Gastroesophageal sphincter (tissue), 3 donors: ENCODE measurements at regions not wholly inside any gene's neighbourhood (a gene's known extent, or its start where the extent isn't known, plus 50 kb on each side); places are given as distances from the start of the nearest gene placed in this dataset.

Experiments used
- EP300 ChIP-seq: sonication (generic); formaldehyde crosslinking; IDR thresholded peaks from one replicate; pipeline ENCODE4 v1.6.1; 2017; ENCODE audit warnings: antibody characterized with exemption, mild to moderate bottlenecking
- POLR2A ChIP-seq, 2 donors: fragments of 450-650 bp; IDR thresholded peaks; one replicate each; pipeline ENCODE4 v1.6.1; 2017; ENCODE audit warnings: antibody characterized with exemption in 2 of 2, mild to moderate bottlenecking in 2 of 2, moderate library complexity in 1 of 2
- TF ChIP-seq, protein P1 (sequence below), 4 experiments: fragments of 200-600 bp in 2 of 4; fragments of 450-650 bp in 2 of 4; sonication (generic) in 1 of 4; IDR thresholded peaks; one replicate each; pipeline ENCODE4 v1.5.1; 2017 to 2019; ENCODE audit warnings: antibody characterized with exemption in 4 of 4, mild to moderate bottlenecking in 2 of 4, moderate library complexity in 2 of 4

DNA sequence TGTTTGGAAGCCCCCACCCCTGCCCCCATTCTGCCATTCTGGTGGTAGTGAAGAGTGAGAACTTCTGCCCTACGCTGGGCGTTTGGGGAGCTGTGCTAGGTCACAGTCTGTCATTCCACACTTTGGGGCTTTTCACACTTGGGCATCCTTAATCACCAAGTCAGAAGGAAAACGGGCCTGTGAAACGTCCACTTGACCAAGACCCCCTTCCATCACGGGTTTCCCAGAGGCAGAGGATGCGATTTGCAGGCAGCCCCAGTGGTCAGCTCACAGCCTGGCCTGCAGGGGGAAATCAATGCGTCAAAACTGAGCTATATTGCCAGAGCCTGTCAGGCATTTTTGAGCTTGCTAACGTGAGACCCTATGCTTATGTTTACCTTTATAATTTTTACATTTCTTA lies 663.3 kb upstream of the MGMT start:
- no peak for TF ChIP-seq POLR2A (IDR thresholded peaks at IDR 0.05)
- TF ChIP-seq EP300 = no peak
- TF ChIP-seq, protein P1, sequence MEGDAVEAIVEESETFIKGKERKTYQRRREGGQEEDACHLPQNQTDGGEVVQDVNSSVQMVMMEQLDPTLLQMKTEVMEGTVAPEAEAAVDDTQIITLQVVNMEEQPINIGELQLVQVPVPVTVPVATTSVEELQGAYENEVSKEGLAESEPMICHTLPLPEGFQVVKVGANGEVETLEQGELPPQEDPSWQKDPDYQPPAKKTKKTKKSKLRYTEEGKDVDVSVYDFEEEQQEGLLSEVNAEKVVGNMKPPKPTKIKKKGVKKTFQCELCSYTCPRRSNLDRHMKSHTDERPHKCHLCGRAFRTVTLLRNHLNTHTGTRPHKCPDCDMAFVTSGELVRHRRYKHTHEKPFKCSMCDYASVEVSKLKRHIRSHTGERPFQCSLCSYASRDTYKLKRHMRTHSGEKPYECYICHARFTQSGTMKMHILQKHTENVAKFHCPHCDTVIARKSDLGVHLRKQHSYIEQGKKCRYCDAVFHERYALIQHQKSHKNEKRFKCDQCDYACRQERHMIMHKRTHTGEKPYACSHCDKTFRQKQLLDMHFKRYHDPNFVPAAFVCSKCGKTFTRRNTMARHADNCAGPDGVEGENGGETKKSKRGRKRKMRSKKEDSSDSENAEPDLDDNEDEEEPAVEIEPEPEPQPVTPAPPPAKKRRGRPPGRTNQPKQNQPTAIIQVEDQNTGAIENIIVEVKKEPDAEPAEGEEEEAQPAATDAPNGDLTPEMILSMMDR (IDR thresholded peaks at IDR 0.05) = no peak
